Amniotic stem cell (primary cell): ENCODE measurements at regions not wholly inside any gene's neighbourhood (a gene's known extent, or its start where the extent isn't known, plus 50 kb on each side); places are given as distances from the start of the nearest gene placed in this dataset.

ENCODE experiments used
- DNase-seq: peaks from one replicate; lab custom pipeline; 2025; lab: John Stamatoyannopoulos, UW

DNA sequence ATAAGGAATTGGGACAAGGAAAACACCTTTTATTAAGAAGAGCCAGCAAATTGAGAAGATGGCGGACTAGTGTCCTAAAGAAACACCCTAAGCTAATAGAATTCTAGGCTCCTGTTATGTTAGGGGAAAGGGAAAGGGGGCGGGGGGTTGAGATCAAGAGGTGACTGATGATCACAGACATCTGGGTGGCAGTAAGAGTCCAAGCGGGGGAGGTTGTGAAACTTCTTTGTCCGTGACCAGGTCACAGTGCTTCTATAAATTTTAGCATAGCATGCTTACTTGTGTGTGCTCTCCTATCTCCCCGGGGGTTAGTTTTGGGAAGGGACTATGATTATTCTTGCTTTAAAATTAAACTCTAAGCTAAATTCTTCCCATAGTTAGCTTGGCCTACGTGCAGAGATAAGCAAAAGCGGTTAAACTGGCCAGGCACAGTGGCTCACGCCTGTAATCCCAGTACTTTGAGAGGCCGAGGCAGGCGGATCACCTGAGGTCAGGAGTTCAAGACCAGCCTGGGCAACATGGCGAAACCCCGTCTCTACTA lies 262.1 kb downstream of the SKIDA1 start:
- no peak for DNase-seq

DNA sequence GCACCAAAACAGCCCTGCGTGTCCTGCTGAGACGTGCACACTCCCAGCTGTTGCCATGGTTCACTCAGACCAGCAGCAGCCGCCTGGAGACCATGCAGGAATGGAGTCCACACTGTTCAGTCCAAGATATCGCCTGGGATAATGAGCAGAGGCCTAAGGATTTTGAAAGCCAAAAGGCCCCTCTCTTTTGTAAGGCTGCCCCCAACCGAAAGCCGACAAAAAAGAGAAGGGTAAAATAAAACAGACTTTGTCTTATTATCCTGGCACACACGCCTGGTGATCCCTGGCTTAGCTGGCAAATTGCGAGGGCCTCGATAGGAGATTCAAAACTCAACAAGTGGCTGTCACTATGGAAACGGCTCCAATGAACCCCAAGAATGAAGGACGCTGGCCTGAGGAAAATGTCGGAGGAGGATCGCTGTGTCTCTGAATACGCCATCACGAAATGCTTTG lies 263.6 kb downstream of the SKIDA1 start:
- no peak for DNase-seq

DNA sequence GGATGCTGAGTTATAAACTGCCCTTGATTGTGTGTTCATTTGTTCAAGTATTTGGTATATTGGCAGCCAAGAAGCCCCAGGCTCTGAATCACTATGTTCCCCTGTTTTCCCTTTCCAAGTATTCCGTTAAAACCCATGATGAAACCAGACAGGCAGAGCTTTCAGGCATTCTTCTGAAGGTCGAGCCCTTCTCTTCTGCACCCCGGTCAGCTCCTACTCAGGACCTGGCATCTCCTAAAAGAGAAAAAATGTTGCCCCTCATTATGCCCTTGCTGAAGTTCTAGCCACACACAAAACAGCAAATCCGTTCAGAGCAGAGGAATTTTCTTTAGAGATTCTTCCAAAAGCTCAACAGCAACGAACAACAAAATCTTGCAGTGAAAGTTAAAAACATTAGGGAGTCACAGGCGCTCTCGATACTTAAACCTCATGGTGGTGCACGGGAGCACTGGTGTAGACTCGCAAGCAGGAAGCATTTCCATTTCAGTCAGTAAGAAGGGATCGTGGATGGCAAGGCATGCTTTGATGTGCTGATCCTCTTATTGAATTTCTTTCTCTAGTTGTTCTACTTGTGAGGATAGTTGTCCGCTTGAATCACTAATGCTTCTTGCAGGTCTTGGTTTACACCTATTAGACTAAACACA lies 264.9 kb downstream of the SKIDA1 start:
- no peak for DNase-seq

DNA sequence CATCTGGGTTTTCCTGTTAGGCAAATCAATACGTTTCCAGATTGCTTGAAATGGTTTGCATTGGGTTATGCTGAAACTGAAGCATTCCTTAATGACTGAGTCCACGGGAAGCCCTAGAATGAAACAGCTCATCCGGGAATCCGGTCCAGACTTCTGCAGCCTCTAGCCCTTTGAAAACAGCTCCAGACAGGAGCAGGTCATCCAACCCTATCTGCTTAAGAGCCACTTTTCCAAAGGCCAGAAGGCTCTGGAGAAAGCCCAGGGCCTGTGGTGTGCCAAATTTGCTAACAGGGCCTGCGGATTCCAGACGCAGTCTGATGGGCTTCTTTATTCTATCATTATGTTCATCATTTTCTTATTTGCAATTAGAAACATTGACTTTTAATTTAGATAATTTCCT lies 265.4 kb downstream of the SKIDA1 start:
- no peak for DNase-seq

DNA sequence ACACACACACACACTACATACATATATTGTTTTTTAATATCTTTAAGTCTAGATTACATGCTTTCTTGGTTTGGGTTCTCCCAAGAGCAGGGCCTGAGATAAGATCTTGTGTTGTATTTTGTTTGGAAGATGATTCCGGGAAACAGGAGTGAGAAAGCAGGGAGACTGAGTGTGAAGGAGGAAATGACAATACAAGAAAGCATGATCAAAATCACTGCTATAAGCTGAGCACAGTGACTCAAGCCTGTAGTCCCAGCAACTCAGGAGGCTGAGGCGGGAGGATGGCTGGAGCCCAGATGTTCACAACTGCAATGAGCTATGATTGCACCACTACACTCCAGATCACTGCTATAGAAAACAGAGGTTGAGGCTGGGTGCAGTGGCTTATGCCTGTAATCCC lies 267.6 kb downstream of the SKIDA1 start:
- no peak for DNase-seq

DNA sequence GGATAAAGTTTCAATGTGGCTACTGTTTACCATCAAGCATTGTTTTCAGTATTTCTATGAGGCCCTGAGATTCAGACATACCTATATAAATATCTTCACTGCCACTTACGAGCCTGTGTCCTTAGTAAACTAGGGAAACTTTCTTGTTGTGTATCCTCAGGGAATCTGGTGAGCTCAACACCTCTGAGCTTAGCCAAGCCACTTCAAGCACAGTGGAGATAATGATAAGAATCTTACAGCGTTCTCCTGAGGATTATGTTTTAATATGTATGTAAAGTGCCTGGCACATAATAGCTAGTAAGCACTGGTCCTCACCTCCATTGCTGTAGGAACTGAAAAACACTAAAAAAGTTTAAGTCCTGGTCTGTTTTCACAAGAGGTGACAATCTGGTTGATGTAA lies 268.3 kb downstream of the SKIDA1 start:
- DNase-seq: no peak

DNA sequence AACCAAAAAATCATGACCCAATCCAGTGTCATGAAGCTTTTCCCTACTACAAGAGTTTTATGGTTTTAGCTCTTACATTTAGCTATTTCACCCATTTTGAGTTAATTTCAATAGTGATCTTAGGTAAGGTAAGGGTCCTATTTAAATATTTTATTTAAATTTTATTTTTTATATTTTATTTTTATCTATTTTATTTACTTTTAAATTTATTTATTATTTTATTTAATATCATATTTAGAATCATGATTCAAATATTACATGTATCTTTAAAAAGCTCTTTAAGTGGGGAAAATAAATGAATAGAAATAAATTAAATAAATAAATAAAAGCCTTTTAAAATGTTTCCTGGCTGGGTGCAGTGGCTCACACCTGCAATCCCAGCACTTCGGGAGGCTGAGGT lies 276.0 kb downstream of the SKIDA1 start:
- no peak for DNase-seq

DNA sequence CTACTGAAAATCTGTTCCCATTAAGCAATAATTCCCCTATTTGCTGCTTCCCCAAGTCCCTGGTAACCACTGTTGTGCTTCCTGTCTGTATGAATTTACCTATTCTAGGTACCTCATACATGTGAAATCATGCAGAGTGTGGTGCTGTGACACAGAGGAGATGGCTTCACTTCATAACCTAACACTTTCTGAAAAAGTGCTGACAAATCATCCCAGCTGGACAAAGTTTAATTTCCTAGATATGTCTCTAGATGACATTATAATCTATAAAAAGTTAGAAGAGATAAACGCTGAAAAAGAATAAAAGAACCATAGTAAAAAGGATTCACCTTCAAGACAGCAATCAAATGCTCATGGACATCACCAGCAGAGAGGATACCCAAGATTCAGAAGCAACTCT lies 277.9 kb downstream of the SKIDA1 start:
- no peak for DNase-seq

DNA sequence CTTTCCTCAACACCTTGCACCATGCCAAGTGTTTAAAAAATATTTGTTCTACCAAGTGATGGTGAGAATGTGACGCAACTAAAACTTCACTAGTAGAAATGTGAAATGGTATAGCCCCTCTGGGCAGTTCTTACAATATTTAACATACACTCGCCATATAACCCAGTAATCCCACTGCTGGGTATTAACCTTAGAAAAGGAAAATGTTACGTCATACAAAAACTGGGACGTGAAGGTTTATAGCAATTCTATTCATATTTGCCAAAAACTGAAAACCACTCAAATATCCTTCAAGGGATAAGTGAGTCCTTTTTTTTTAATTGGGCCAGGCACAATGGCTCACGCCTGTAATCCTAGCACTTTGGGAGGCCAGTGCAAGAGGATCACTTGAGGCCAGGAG lies 279.3 kb downstream of the SKIDA1 start:
- no peak for DNase-seq

DNA sequence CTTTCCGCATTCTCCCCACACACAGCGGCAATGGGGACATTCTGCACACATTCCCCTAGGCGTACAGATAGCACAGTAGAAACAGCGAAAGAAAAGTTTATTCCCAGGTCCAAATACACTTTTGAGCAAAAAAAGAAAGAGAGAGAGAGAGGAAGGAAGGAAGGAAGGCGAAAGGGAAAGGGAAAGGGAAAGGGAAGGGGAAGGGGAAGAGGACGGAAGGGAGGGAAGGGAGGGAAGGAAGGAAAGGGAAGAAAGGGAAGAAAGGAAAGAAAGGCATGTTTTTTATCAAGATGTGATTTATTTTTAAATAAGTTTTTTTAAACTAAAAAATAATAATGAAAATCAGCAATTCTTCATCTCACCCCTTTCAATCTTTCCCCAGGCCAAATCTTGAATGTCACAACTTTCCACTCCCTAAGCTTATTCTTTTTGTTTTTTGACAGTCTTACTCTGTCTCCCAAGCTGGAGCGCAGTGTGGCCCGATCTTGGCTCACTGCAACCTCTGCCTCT lies 281.7 kb downstream of the SKIDA1 start:
- no peak for DNase-seq

DNA sequence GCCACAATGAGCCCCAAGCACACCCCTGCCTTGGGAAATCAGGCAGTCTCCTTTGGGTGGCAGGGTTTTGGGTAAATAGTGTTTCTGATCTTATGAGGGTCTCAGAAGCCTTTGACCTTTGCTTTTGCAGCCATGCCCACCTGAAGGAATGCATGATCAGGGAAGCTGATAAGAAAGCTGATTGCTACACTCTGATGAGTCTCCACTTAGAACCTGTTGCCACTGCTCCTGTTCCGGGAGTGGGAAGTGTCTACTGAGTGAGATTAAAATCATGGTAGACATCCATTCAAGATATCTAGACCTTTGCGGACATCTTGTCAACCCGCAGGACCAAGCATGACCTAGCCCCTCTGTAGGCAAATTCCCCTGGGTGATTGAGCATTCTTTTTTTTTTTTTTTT lies 282.6 kb downstream of the SKIDA1 start:
- no peak for DNase-seq

DNA sequence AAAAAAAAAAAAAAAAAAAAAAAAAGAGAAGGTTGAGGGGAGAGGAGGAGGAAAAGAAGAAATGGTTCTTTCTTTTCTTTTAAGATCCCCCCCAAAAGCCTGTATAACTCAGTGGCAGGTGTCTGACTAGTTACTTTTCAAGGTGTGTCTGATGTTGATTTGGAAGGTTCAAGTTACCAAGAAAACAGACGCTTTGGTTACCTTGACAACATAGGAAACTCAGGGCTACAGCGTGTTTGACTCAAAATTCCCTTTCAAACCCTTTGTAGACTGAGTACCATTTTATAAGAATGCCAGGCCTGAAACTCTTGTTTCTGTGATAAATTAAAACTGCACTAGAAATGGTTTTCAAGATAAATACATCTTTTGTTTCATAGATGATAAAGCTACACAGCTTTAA lies 286.8 kb downstream of the SKIDA1 start:
- DNase-seq: no peak

DNA sequence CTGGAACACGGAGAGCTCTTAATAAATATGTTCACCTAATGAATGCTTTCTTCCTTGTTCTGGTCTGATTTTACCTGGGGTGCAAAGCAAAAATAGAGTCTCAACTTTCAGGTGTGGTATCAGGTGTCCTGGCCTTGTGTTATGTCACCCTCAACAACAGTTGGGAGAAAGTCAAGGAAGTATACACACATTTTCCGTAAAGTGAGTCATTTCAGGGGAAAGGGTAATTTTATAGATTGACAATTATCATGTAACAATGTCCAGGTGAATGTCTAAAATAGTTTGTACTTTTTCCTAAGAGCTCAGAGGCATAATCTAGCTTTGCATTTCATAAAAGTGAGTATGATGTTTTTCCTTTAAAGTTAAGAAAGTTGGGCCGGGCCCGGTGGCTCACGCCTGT lies 287.4 kb downstream of the SKIDA1 start:
- DNase-seq: no peak

DNA sequence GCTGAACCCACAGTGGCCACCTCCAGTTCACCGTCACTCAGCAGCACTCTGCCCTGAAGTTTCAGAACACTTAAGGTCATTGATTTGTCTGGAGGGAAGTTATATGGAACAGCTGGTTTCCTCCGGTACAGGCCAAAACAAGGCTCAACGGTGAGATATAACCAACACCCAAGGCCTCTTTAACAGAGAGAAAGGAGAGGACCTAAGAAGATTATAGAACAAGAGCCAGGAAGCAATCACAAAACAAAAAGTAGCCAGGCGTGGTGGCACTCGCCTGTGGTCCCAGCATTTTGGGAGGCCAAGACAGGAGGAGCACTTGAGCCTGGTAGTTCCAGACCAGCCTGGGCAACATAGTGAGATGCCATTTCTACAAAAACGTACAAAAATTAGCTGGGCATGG lies 290.7 kb downstream of the SKIDA1 start:
- no peak for DNase-seq

DNA sequence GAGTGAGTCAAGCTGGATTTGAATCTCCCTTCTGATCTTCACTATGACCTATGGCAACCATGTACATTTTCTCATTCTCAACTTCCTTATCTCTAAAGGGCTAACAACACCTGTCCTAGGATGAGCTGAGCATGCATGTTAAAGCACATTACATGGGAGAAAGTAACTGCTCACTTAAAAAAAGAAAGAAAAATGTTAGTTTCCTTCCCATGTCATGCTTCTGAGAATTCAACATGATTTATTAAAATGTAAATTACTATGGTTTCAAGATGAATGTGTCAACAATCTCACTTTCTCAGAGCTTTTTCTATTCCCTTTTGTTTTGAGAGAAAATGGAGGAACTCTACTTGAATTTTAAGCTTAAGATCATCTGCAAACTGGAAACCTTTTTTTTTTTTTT lies 295.3 kb downstream of the SKIDA1 start:
- DNase-seq: no peak

DNA sequence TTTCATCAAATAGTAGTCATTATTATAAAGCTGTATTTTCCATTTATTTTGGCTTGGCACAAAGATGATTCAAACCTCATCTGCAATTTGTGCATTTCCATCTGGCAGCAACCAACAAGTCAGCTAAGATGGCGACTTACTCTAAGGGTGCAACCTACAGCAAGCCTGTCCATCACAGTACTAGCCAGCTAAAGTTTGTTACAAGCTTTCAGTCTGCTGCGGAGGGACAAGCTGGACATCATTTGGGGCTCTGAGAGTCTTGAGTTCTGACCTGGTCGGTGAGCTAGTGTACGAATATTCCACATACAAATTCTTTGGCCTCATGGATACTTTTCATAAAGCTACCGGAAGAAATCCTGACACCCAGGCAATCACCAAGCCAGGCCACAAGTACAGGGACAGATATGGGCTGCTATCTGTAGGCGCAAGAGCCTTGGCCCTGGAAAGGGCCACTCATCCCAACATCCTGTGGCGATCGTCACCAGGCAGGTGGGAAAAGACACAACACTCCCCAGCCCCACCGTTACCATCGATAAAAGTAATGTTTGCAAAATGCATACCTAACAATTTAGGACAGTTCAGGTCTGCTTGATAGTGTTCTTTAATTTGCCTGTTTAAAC lies 307.6 kb downstream of the SKIDA1 start:
- DNase-seq: no peak

DNA sequence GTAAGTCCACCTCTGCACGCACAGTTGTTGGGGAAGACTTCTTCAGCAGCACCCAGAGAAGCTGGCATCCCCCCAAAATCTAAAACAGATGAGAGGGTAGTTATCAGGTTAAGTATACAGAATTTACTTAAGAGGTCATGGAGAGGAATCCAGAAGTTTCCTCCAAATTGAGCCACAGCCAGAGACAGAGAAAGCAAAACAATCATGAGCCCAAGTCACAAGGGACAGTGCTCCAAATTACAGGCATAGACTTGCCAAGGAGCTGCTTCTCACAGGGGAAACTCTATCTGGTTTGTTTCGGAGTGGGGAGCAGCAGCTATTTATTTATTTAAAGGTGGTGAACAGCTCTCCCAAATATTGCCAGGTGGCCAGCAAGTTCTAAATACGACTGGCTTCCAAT lies 308.4 kb downstream of the SKIDA1 start:
- DNase-seq: no peak

DNA sequence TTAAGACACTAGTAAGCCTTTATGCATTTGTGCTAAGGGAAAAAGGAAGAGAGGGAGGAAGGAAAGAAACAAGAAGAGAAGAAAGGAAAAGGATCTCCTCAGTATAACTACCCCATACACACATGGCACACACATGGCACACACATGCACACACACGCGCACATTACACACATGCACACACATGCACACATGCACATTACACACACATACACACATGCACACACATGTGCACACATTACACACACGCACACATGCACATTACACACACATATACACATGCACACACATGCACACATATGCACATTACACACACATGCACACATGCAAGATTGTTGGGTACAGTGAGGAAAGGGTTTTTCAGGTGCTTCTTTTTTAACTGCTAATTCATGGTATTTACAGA lies 311.2 kb downstream of the SKIDA1 start:
- no peak for DNase-seq

DNA sequence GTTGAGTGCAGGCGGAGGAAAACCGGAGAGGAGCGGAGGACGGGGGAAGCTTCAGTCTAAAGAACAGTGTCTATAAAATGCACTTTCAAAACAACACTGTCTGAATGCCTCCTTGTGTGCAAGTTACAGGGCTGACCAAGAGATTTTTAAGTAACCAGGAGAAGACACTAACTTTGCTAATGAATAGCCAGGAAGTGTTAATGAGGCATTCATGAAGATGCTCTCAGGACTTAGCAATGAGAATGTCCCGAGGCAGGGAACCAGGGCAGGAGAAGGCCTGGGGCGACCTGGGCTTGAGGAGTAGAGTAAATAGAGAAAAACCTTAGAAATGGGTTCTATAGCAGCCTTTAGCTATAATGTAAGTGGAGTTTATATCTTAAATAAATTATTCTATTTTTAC lies 312.1 kb downstream of the SKIDA1 start:
- no peak for DNase-seq

DNA sequence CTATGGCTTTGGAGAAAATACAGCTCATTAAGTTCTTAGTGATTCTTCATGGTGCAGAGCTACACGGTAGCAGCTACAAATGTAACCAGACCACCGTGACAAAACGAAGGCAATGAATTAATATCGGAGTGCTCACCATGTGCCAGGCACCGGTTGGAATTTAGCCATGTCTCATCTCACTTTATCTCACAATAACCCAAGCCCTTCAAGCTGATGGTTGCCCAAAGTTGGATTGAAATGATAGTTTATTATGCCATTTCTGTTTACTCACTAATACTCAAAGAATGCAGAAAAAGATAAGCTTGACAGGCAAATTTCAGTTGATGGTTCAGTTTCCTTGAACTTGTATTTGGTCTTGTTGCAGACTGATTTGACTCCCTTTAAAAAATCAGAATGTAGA lies 312.6 kb downstream of the SKIDA1 start:
- DNase-seq: no peak

DNA sequence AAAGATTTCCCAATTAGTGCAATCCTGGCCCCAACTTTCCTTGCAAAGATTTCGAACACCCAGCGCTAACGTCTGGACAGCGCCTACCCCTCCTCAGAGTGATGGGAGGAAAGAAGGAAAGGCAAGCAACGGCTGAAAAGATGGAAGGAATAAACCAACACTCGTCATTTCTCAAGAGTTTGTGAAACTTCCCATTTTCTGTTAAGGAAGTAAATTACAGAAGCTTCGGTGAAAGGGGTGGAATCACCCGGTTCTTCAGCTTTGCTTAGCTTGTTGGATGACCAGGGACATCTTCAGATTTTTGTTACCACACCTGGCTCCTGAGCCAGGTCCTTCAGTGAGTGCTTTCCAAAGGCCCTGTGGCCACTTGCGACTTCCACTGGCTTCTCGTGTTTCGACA lies 313.1 kb downstream of the SKIDA1 start:
- no peak for DNase-seq

DNA sequence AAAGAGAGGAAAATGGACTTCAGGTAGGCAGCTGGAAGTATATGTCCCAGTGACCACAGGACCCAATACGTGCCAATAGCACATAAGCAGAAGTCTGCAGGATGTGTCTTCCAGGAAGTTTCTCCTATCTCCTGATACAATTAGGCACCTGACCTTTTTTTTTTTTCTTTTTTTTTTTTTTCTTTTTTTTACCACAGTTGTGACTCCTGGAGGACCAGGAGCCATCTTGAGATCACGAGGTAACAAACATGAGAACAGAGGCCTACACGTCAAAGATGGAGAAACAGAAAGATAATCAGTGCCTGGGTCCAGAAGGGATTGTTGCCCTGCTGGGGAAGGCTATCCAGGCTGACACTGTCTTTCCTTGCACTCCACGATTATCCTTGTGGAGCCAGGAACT lies 312.4 kb upstream of the NEBL start:
- no peak for DNase-seq

DNA sequence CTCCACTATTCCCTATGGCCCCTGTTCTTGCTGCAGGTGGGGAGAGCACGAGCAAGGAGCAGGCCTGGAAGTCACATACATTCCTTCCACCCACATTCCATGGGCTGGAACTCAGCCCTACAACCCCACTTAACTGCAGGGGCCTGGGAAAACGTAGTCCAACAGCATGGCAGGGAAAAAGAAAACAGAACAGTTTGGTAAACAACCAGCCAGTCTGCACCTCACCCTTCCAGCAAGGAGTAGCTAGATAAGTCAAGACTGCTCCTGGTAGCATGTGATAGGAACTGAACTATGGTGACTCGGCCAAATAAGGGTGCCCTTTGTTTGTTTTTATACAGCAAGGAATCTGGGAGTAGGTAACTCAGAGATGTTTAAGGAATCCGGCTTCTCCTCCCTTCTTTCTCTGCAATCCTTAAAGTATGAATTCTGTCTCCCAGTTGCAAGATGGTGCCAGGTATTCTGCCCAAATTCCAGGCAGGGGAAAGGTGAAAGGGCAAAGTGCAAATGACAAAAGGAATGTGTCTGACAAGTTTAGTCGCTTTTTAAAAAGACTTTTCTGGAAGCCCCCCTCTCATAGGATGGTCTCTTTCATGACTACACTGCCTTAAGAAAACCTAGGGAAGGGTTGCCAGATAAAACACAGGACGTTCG lies 311.7 kb upstream of the NEBL start:
- no peak for DNase-seq
